ENCODE measurements at regions not wholly inside any gene's neighbourhood (a gene's known extent, or its start where the extent isn't known, plus 50 kb on each side); places are given as distances from the start of the nearest gene placed in this dataset.
"Not testable (repeated sequence)": the region's sequence is repeated elsewhere in the genome, so short reads cannot be mapped to it uniquely, and the experiment has no call there.

GRCh38 chr13:58306062-58306461 lies 674.5 kb downstream of the PCDH17 start:
- Mint-ChIP-seq H3K4me1 (ENCODE audit: low read depth in 2 of 2) (no peaks in the 10 kb centered on the region), H3K27me3 (no peaks in the 10 kb centered on the region), H3K4me3 (no peak overlapping the region), H3K36me3 (ENCODE audit: insufficient read depth) (no peaks in the 10 kb centered on the region), H3K9me3 (peaks cover 4 to 5% of the 10 kb centered on the region in 2 donors), H3K27ac (no peak overlapping the region)
- ATAC-seq (replicated peaks) (no peak), DNase-seq (no peak)

GRCh38 chr13:58313219-58313618 lies 681.7 kb downstream of the PCDH17 start:
- no peaks in the 10 kb centered on the region for H3K4me1 Mint-ChIP-seq (ENCODE audit: low read depth in 2 of 2)
- H3K4me3 Mint-ChIP-seq, result no peak overlapping the region
- H3K27ac Mint-ChIP-seq, result no peak overlapping the region
- H3K27me3 Mint-ChIP-seq, result no peaks in the 10 kb centered on the region
- no peak for DNase-seq
- ATAC-seq (replicated peaks), result no peak
- H3K36me3 Mint-ChIP-seq (ENCODE audit: insufficient read depth), result no peaks in the 10 kb centered on the region
- peaks cover 5 to 6% of the 10 kb centered on the region in 2 donors for H3K9me3 Mint-ChIP-seq

GRCh38 chr13:58318495-58319167 lies 687.1 kb downstream of the PCDH17 start:
- Mint-ChIP-seq H3K27me3 (no peaks in the 10 kb centered on the region), H3K9me3 (peaks cover 0 to 2% of the 10 kb centered on the region in 2 donors), H3K4me1 (ENCODE audit: low read depth in 2 of 2) (no peaks in the 10 kb centered on the region), H3K27ac (no peak overlapping the region), H3K36me3 (ENCODE audit: insufficient read depth) (no peaks in the 10 kb centered on the region), H3K4me3 (no peak overlapping the region)
- no peak for ATAC-seq (replicated peaks)
- no peak for DNase-seq

GRCh38 chr13:58324161-58324560 lies 692.6 kb downstream of the PCDH17 start:
- Mint-ChIP-seq H3K4me1 (ENCODE audit: low read depth in 2 of 2) (no peaks in the 10 kb centered on the region), H3K36me3 (ENCODE audit: insufficient read depth) (no peaks in the 10 kb centered on the region), H3K9me3 (no peaks in the 10 kb centered on the region), H3K27me3 (no peaks in the 10 kb centered on the region), H3K27ac (no peak overlapping the region), H3K4me3 (no peak overlapping the region)
- ATAC-seq (replicated peaks) (no peak), DNase-seq (no peak)

- DNase-seq (no peak), ATAC-seq (replicated peaks) (no peak)
- H3K36me3 Mint-ChIP-seq (ENCODE audit: insufficient read depth), result no peaks in the 10 kb centered on the region
- H3K27me3 Mint-ChIP-seq, result no peaks in the 10 kb centered on the region
- peaks cover 0 to 8% of the 10 kb centered on the region in 2 donors for H3K9me3 Mint-ChIP-seq
- H3K4me3 Mint-ChIP-seq, result no peak overlapping the region
- no peaks in the 10 kb centered on the region for H3K4me1 Mint-ChIP-seq (ENCODE audit: low read depth in 2 of 2)
- H3K27ac Mint-ChIP-seq, result no peak overlapping the region
Measured at GRCh38 chr13:58329746-58330145, 698.2 kb downstream of the PCDH17 start.

GRCh38 chr13:58340895-58341294 lies 709.4 kb downstream of the PCDH17 start:
- H3K4me1 Mint-ChIP-seq (ENCODE audit: low read depth in 2 of 2), result no peaks in the 10 kb centered on the region
- no peak overlapping the region for H3K4me3 Mint-ChIP-seq
- no peaks in the 10 kb centered on the region for H3K27me3 Mint-ChIP-seq
- peaks cover 3% of the 10 kb centered on the region for H3K36me3 Mint-ChIP-seq (ENCODE audit: insufficient read depth)
- ATAC-seq (replicated peaks) (no peak), DNase-seq (no peak)
- H3K9me3 Mint-ChIP-seq, result peaks cover 14 to 19% of the 10 kb centered on the region in 2 donors
- H3K27ac Mint-ChIP-seq, result no peak overlapping the region

- no peaks in the 10 kb centered on the region for H3K4me1 Mint-ChIP-seq (ENCODE audit: low read depth in 2 of 2)
- peaks cover 3% of the 10 kb centered on the region for H3K36me3 Mint-ChIP-seq (ENCODE audit: insufficient read depth)
- no peak overlapping the region for H3K4me3 Mint-ChIP-seq
- peaks cover 14 to 16% of the 10 kb centered on the region in 2 donors for H3K9me3 Mint-ChIP-seq
- ATAC-seq (replicated peaks), result no peak
- no peak overlapping the region for H3K27ac Mint-ChIP-seq
- H3K27me3 Mint-ChIP-seq, result no peaks in the 10 kb centered on the region
- no peak for DNase-seq
Measured at GRCh38 chr13:58341318-58341717, 709.8 kb downstream of the PCDH17 start.

- Mint-ChIP-seq H3K27ac (no peak overlapping the region), H3K36me3 (ENCODE audit: insufficient read depth) (peaks cover 5% of the 10 kb centered on the region), H3K27me3 (no peaks in the 10 kb centered on the region), H3K9me3 (peaks cover 12 to 14% of the 10 kb centered on the region in 2 donors), H3K4me3 (no peak overlapping the region), H3K4me1 (ENCODE audit: low read depth in 2 of 2) (no peaks in the 10 kb centered on the region)
- DNase-seq (no peak), ATAC-seq (replicated peaks) (no peak)
Measured at GRCh38 chr13:58343076-58343475, 711.5 kb downstream of the PCDH17 start.

GRCh38 chr13:58352100-58352499 lies 720.6 kb downstream of the PCDH17 start:
- not testable (repeated sequence) for H3K27me3 Mint-ChIP-seq; ATAC-seq (replicated peaks); H3K27ac Mint-ChIP-seq; H3K4me1 Mint-ChIP-seq (ENCODE audit: low read depth in 2 of 2); DNase-seq; H3K4me3 Mint-ChIP-seq; H3K9me3 Mint-ChIP-seq; H3K36me3 Mint-ChIP-seq (ENCODE audit: insufficient read depth)

- DNase-seq, result no peak
- H3K27ac Mint-ChIP-seq, result no peak overlapping the region
- no peaks in the 10 kb centered on the region for H3K27me3 Mint-ChIP-seq
- H3K4me3 Mint-ChIP-seq, result no peak overlapping the region
- no peak for ATAC-seq (replicated peaks)
- H3K36me3 Mint-ChIP-seq (ENCODE audit: insufficient read depth), result peaks cover 3% of the 10 kb centered on the region
- no peaks in the 10 kb centered on the region for H3K4me1 Mint-ChIP-seq (ENCODE audit: low read depth in 2 of 2)
- peaks cover 10 to 15% of the 10 kb centered on the region in 2 donors for H3K9me3 Mint-ChIP-seq
Measured at GRCh38 chr13:58369936-58370335, 738.4 kb downstream of the PCDH17 start.

GRCh38 chr13:58376349-58376748 lies 744.8 kb downstream of the PCDH17 start:
- no peak for DNase-seq
- no peak overlapping the region for H3K27ac Mint-ChIP-seq

GRCh38 chr13:58376775-58377174 lies 745.2 kb downstream of the PCDH17 start:
- H3K36me3 Mint-ChIP-seq (ENCODE audit: insufficient read depth), result peaks cover 3% of the 10 kb centered on the region
- H3K9me3 Mint-ChIP-seq, result peaks cover 4 to 12% of the 10 kb centered on the region in 2 donors

More at GRCh38 chr13:58376349-58376748, 744.8 kb downstream of the PCDH17 start:
- no peak for ATAC-seq (replicated peaks)
- no peaks in the 10 kb centered on the region for H3K27me3 Mint-ChIP-seq
- H3K4me3 Mint-ChIP-seq, result no peak overlapping the region
- H3K4me1 Mint-ChIP-seq (ENCODE audit: low read depth in 2 of 2), result no peaks in the 10 kb centered on the region
- H3K36me3 Mint-ChIP-seq (ENCODE audit: insufficient read depth), result peaks cover 3% of the 10 kb centered on the region
- peaks cover 5 to 15% of the 10 kb centered on the region in 2 donors for H3K9me3 Mint-ChIP-seq

GRCh38 chr13:58379221-58379620 lies 747.7 kb downstream of the PCDH17 start:
- no peak for DNase-seq
- H3K27ac Mint-ChIP-seq, result no peak overlapping the region

More at GRCh38 chr13:58376775-58377174, 745.2 kb downstream of the PCDH17 start:
- ATAC-seq (replicated peaks), result no peak
- Mint-ChIP-seq H3K27ac (no peak overlapping the region), H3K4me1 (ENCODE audit: low read depth in 2 of 2) (no peaks in the 10 kb centered on the region), H3K27me3 (no peaks in the 10 kb centered on the region), H3K4me3 (no peak overlapping the region)
- DNase-seq, result no peak

GRCh38 chr13:58385336-58385735 lies 753.8 kb downstream of the PCDH17 start:
- H3K9me3 Mint-ChIP-seq; H3K4me3 Mint-ChIP-seq; ATAC-seq (replicated peaks); H3K36me3 Mint-ChIP-seq (ENCODE audit: insufficient read depth); H3K27me3 Mint-ChIP-seq; H3K27ac Mint-ChIP-seq; H3K4me1 Mint-ChIP-seq (ENCODE audit: low read depth in 2 of 2); DNase-seq: not testable (repeated sequence)

More at GRCh38 chr13:58379221-58379620, 747.7 kb downstream of the PCDH17 start:
- H3K36me3 Mint-ChIP-seq (ENCODE audit: insufficient read depth), result no peaks in the 10 kb centered on the region
- no peak overlapping the region for H3K4me3 Mint-ChIP-seq
- H3K27me3 Mint-ChIP-seq, result no peaks in the 10 kb centered on the region
- no peak for ATAC-seq (replicated peaks)
- H3K4me1 Mint-ChIP-seq (ENCODE audit: low read depth in 2 of 2), result no peaks in the 10 kb centered on the region
- peaks cover 3 to 12% of the 10 kb centered on the region in 2 donors for H3K9me3 Mint-ChIP-seq

Data from effector memory CD8-positive, alpha-beta T cell (primary cell).